ENCODE measurements at regions not wholly inside any gene's neighbourhood (a gene's known extent, or its start where the extent isn't known, plus 50 kb on each side); places are given as distances from the start of the nearest gene placed in this dataset.

- no peak for ATAC-seq (ENCODE audit: low read depth)
- H3K9me3 Mint-ChIP-seq, result no peaks in the 10 kb centered on the region
- ChIA-PET CTCF (no interaction called here), POLR2A (no interaction called here)
- TF ChIP-seq CTCF (IDR thresholded peaks at IDR 0.05), result no peak
- H3K27me3 Mint-ChIP-seq, result no peaks in the 10 kb centered on the region
- H3K27ac Mint-ChIP-seq, result no peak overlapping the region
- no peaks in the 10 kb centered on the region for H3K36me3 Mint-ChIP-seq (ENCODE audit: low read depth)
- peaks cover 20% of the 10 kb centered on the region for H3K4me1 Mint-ChIP-seq
- intact Hi-C loops (cut with micrococcal nuclease), result no loop called here
- H3K4me3 Mint-ChIP-seq, result no peak overlapping the region
- no peak for DNase-seq
Measured at GRCh38 chr9:89829346-89829745, 224.5 kb downstream of the GADD45G start.

GRCh38 chr9:89835666-89836065 is 230.9 kb downstream of the GADD45G start:
- no peaks in the 10 kb centered on the region for H3K27me3 Mint-ChIP-seq
- CTCF ChIA-PET, result interaction anchor here (0.8 kb wide), 1 partner anchor 20 kb away, joined by 3 read pairs; no protein-coding TSS in a partner anchor
- no peak overlapping the region for H3K4me3 Mint-ChIP-seq
- POLR2A ChIA-PET, result no interaction called here
- intact Hi-C loops (cut with micrococcal nuclease), result no loop called here
- no peaks in the 10 kb centered on the region for H3K9me3 Mint-ChIP-seq
- no peak overlapping the region for H3K27ac Mint-ChIP-seq
- no peak for DNase-seq
- no peaks in the 10 kb centered on the region for H3K4me1 Mint-ChIP-seq
- TF ChIP-seq CTCF (IDR thresholded peaks at IDR 0.05), result no peak
- no peak for ATAC-seq (ENCODE audit: low read depth)
- no peaks in the 10 kb centered on the region for H3K36me3 Mint-ChIP-seq (ENCODE audit: low read depth)

- H3K4me1 Mint-ChIP-seq, result no peaks in the 10 kb centered on the region
- POLR2A ChIA-PET, result no interaction called here
- DNase-seq (no peak), ATAC-seq (ENCODE audit: low read depth) (no peak)
- no peak overlapping the region for H3K27ac Mint-ChIP-seq
- H3K4me3 Mint-ChIP-seq, result no peak overlapping the region
- no peaks in the 10 kb centered on the region for H3K36me3 Mint-ChIP-seq (ENCODE audit: low read depth)
- CTCF ChIA-PET, result no interaction called here
- H3K9me3 Mint-ChIP-seq, result no peaks in the 10 kb centered on the region
- intact Hi-C loops (cut with micrococcal nuclease), result no loop called here
- no peaks in the 10 kb centered on the region for H3K27me3 Mint-ChIP-seq
- no peak for TF ChIP-seq CTCF (IDR thresholded peaks at IDR 0.05)
Measured at GRCh38 chr9:89837162-89837933, 232.5 kb downstream of the GADD45G start.

- no peak overlapping the region for H3K4me3 Mint-ChIP-seq
- POLR2A ChIA-PET, result no interaction called here
- CTCF ChIA-PET, result no interaction called here
- H3K27me3 Mint-ChIP-seq, result no peaks in the 10 kb centered on the region
- no peak overlapping the region for H3K27ac Mint-ChIP-seq
- TF ChIP-seq CTCF (IDR thresholded peaks at IDR 0.05), result no peak
- DNase-seq, result no peak
- H3K36me3 Mint-ChIP-seq (ENCODE audit: low read depth), result no peaks in the 10 kb centered on the region
- intact Hi-C loops (cut with micrococcal nuclease), result no loop called here
- no peaks in the 10 kb centered on the region for H3K9me3 Mint-ChIP-seq
- H3K4me1 Mint-ChIP-seq, result no peaks in the 10 kb centered on the region
- no peak for ATAC-seq (ENCODE audit: low read depth)
Measured at GRCh38 chr9:89837934-89838310, 233.1 kb downstream of the GADD45G start.

GRCh38 chr9:89838621-89839020 is 233.8 kb downstream of the GADD45G start:
- H3K4me3 Mint-ChIP-seq, result no peak overlapping the region
- no peak overlapping the region for H3K27ac Mint-ChIP-seq
- ATAC-seq (ENCODE audit: low read depth) (no peak), DNase-seq (no peak)
- no peaks in the 10 kb centered on the region for H3K4me1 Mint-ChIP-seq
- POLR2A ChIA-PET, result no interaction called here
- no peak for TF ChIP-seq CTCF (IDR thresholded peaks at IDR 0.05)
- intact Hi-C loops (cut with micrococcal nuclease), result no loop called here
- H3K9me3 Mint-ChIP-seq, result no peaks in the 10 kb centered on the region
- no peaks in the 10 kb centered on the region for H3K36me3 Mint-ChIP-seq (ENCODE audit: low read depth)
- CTCF ChIA-PET, result no interaction called here
- H3K27me3 Mint-ChIP-seq, result no peaks in the 10 kb centered on the region

All from activated B cell treated with CpG ODN at 0.5 μM for 24 hours (primary cell).